Stomach (tissue), 8 donors: ENCODE measurements at regions not wholly inside any gene's neighbourhood (a gene's known extent, or its start where the extent isn't known, plus 50 kb on each side); places are given as distances from the start of the nearest gene placed in this dataset.
"Not testable (repeated sequence)": the region's sequence is repeated elsewhere in the genome, so short reads cannot be mapped to it uniquely, and the experiment has no call there.

ENCODE experiments used
- DNase-seq, 2 donors: peaks; one replicate each; pipeline versions ENCODE4 v3.0.0 to v3.0.0-alpha.2; 2013 to 2019
- H3K27ac ChIP-seq, 5 donors: fragments of 200-600 bp in 4 of 5; sonication (generic) in 4 of 5; one replicate each; pipeline ENCODE4 v1.5.1; 2013 to 2019; ENCODE audit warnings: mild to moderate bottlenecking in 1 of 5, moderate library complexity in 1 of 5
- H3K27me3 ChIP-seq, 3 donors: fragments of 200-600 bp; sonication (generic); one replicate each; pipeline ENCODE4 v1.5.1; 2017 to 2019; ENCODE audit warnings: mixed run types in 1 of 3
- H3K36me3 ChIP-seq, 4 donors: fragments of 200-600 bp; sonication (generic); 1 replicate in 3 of 4; 2 replicates in 1 of 4; pipeline ENCODE4 v1.5.1; 2016 to 2019
- H3K4me1 ChIP-seq, 4 donors: fragments of 200-600 bp; sonication (generic); one replicate each; pipeline ENCODE4 v1.5.1; 2016 to 2019
- H3K4me3 ChIP-seq, 4 donors: fragments of 200-600 bp; sonication (generic) in 3 of 4; one replicate each; pipeline ENCODE4 v1.5.1; 2016 to 2019; ENCODE audit warnings: mild to moderate bottlenecking in 1 of 4
- H3K9me3 ChIP-seq, 4 donors: fragments of 200-600 bp; sonication (generic); one replicate each; pipeline ENCODE4 v1.5.1; 2016 to 2019
- WGBS, 5 donors: extraction: QIAGEN DNeasy Blood & Tissue Kit in 3 of 5; methylation state at CpG; one replicate each; pipeline versions ENCODE4 v1.1.5 to v1.1.7; 2013 to 2018; 5-methylcytosine and 5-hydroxymethylcytosine counted together
- intact Hi-C: fragments of 100-400 bp; cut with DNase I; formaldehyde crosslinking; loops from one replicate; pipeline ENCODE4 v1.15.1; 2023; ENCODE audit warnings: low total_unique reads
- small RNA-seq, 4 donors: library from RNA; depleted of rRNA; stranded (forward); fragments of <200 nt; gene quantifications; one replicate each; pipeline ENCODE3, GENCODE V24; 2016
- donor health status: healthy with polysubstance abuse.
- donor health status: Bipolar disorder and iron deficiency.
- donor health status: healthy.

DNA sequence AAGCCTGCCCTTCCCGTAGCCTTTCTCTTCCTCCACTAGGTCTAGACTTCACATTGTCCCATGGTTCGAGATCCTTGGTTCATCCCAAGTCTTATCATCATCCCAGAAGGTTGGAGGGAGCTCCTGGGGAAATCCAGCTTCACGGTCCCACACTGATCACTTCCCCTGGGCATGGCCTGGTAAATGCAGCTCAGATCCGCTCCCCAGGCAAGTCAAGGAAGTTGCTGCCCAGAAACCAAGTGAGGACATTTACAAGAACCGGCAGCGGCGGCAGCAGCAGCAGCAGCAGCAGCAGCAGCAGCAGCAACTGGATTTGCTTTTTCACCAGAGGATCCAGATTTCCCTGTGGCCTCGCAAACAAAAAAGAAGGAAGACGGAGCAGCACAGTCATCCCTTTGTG is 339.2 kb downstream of the CACNA1B start:
- H3K27ac ChIP-seq, H3K4me3 ChIP-seq, H3K36me3 ChIP-seq, H3K4me1 ChIP-seq, H3K9me3 ChIP-seq, intact Hi-C loops, H3K27me3 ChIP-seq: not testable (repeated sequence)
- WGBS, 5 donors, result 60 to 78% (median 68%) methylated on average over 3 to 7 of the region's 9 CpGs
- DNase-seq, result peak in 1 of 2 donors; percentile 14

DNA sequence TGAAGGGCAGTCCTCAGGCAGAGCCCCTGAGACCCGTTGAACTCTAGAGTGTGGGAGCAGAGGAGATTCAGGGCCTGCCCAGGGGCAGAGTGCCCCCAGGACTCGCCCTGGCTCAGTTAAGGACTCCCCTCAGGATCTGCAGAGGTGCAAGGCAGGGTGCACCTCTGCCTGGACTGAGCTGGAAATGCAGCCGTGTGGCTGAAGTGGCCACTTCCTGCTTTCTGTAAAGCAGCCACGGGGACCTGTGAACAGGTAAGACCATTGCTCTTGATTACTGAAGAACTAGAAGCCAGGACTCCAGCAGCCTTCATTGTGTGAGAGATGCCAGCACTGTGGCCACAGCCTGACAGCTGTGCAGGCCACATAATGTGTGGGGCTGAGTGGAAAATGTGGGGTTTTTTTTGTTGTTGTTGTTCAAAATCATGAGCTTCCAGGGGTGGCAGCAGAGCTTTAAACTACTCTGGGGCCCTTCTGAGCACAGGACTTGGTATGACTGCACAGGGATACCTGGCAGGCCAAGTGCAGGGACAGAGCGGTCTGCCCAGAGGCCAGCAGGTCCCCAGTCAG is 339.8 kb downstream of the CACNA1B start:
- WGBS, 5 donors, result 20 to 43% (median 27%) methylated on average over 1 to 3 of the region's 5 CpGs

DNA sequence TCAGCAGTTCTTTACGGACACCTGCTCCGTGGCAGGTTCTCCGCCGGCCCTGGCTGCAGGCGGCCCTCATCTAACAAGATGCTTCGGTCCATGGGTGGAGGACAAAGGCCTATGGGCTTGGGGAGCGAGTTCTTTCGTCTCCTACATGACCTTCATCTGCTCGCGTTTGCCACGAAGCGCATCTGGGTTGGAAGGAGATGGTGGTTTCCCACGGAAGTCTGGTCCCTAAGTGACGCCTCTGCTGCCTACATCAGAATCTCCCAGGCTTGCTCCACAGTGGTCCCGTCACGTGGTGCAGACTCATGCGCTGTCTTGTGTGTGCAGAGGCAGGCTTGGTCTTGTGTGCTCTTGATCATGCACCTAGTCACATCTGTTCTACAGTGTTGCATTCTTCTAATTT is 341.7 kb downstream of the CACNA1B start:
- H3K9me3 ChIP-seq, H3K36me3 ChIP-seq, H3K4me1 ChIP-seq, H3K27ac ChIP-seq, H3K4me3 ChIP-seq, intact Hi-C loops, H3K27me3 ChIP-seq: not testable (repeated sequence)
- DNase-seq, result peak in 1 of 2 donors; percentile 11
- WGBS, 5 donors, result 84 to 93% (median 88%) methylated on average over 7 to 17 of the region's 17 CpGs

More for the DNA sequence above, 339.8 kb downstream of the CACNA1B start:
- H3K4me1 ChIP-seq, H3K27me3 ChIP-seq, H3K4me3 ChIP-seq, H3K27ac ChIP-seq, H3K9me3 ChIP-seq, H3K36me3 ChIP-seq, intact Hi-C loops: not testable (repeated sequence)
- DNase-seq, result peak in 1 of 2 donors; percentile 18

DNA sequence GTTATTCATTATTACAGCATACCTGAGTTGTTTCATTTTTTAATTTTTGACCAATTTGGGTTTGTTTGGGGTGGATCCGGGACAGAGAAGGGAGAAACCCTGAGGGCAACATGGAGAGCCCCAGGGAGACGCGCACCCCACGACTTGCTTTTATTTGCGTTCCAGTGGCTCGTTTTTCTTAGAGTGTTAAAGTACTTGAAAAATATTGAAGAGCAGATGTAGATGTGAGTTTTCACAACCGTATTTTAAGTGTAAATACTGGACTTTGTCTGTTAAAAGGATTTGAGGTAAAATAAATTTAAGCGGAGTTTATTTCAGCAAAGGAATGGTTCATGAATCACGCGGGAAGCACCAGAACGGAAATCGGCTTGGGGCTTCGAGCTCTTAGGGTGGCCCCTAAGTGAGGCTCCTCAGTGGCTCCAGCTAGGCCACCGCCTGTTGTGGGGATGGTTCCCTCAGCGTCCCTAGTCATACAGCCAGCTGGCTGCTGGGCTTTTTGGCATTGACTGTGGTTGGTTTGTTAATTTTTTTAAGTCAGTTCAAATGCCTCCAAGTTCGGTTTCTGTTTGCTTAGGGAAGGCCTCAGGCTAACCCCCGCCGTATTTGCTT is 344.0 kb downstream of the CACNA1B start:
- H3K9me3 ChIP-seq, H3K27ac ChIP-seq, intact Hi-C loops, H3K36me3 ChIP-seq, DNase-seq, H3K4me1 ChIP-seq, H3K27me3 ChIP-seq, H3K4me3 ChIP-seq: not testable (repeated sequence)
- WGBS, 5 donors, result 66 to 91% (median 81%) methylated on average over 4 to 6 of the region's 18 CpGs

DNA sequence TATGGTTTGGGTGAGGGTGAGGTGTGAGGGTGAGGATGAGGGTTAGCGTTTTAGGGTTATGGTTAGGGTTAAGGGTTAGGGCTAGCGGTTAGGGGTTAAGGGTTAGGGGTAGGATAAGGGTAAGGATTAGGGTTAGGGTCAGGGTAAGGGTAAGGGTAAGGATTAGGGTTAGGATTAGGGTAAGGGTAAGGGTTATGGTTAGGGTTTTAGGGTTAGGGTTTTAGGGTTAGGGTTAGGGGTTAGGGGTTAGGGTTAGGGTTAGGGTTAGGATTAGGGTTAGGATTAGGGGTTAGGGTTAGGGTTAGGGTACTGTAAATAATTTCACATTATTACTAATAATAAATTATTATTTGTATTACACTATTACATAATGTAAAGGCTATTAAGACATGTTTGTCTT is 359.5 kb downstream of the CACNA1B start:
- H3K9me3 ChIP-seq, H3K4me1 ChIP-seq, intact Hi-C loops, H3K27ac ChIP-seq, H3K4me3 ChIP-seq, DNase-seq, H3K36me3 ChIP-seq, H3K27me3 ChIP-seq: not testable (repeated sequence)
- WGBS, 5 donors, result 80 to 100% methylated on average over 1 of the region's 2 CpGs; no CpG with 5 or more reads in 3 of the 5 donors

DNA sequence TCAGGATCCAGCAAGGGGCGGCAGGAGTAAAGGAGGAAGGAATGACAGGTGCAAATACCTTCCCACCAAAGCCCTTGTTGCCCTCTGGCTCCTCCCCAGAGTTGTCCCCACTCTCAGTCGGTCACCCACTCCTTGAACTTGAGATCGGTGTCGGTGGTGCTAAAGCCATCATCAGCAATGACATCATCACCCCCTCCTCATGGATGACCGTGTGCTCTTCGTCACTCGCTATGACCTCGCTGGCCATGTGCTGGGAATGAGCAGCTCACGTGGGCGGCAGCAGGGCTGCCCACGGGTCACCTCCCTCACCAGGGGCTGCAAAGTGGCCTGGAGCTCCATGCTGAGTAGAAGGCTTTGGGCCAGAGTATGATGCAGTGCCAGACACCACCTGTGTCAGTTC is 405.3 kb downstream of the CACNA1B start:
- H3K27ac ChIP-seq, H3K9me3 ChIP-seq, intact Hi-C loops, H3K27me3 ChIP-seq, DNase-seq, H3K4me3 ChIP-seq, H3K36me3 ChIP-seq, H3K4me1 ChIP-seq: not testable (repeated sequence)
- WGBS, 5 donors, result no CpG with 5 or more reads among the region's 11 CpGs

Small RNA genes in the stretch of these regions (small RNA-seq; reads per million reads assigned to genes)
- gene RNU6-785P, result 0 reads per million in 4 donors
